VCaP (cell line): ENCODE measurements at regions not wholly inside any gene's neighbourhood (a gene's known extent, or its start where the extent isn't known, plus 50 kb on each side); places are given as distances from the start of the nearest gene placed in this dataset.

Experiments used
- H3K27ac ChIP-seq: fragments of 450-650 bp; 2 replicates; pipeline ENCODE4 v1.5.1; 2017
- TF ChIP-seq, protein P1 (sequence below): fragments of 450-650 bp; conservative IDR thresholded peaks from 2 replicates; pipeline ENCODE4 v1.5.1; 2017; ENCODE audit warnings: mild to moderate bottlenecking, moderate library complexity

DNA sequence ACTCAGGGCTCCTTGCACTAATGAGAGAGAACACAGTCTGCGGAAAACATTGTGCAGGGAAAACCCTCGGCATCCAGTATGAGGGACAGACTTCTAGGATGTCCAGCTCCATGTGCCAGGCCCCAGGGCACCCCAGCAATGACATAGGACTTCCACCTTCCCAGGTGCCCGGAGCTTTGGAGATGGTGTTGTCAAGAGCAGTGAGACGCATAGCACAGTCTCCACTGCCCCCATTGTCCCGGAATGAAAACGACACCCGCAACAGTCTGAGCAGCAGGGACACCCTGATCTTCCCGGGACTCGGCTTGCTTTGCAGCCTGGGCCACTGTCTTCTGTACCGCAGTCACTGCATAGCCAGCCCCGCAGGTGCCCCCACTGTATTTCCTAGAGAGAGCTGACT is 339.2 kb upstream of the ADARB2 start:
- H3K27ac ChIP-seq = no peak overlapping the region
- TF ChIP-seq, protein P1, sequence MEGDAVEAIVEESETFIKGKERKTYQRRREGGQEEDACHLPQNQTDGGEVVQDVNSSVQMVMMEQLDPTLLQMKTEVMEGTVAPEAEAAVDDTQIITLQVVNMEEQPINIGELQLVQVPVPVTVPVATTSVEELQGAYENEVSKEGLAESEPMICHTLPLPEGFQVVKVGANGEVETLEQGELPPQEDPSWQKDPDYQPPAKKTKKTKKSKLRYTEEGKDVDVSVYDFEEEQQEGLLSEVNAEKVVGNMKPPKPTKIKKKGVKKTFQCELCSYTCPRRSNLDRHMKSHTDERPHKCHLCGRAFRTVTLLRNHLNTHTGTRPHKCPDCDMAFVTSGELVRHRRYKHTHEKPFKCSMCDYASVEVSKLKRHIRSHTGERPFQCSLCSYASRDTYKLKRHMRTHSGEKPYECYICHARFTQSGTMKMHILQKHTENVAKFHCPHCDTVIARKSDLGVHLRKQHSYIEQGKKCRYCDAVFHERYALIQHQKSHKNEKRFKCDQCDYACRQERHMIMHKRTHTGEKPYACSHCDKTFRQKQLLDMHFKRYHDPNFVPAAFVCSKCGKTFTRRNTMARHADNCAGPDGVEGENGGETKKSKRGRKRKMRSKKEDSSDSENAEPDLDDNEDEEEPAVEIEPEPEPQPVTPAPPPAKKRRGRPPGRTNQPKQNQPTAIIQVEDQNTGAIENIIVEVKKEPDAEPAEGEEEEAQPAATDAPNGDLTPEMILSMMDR = no peak

DNA sequence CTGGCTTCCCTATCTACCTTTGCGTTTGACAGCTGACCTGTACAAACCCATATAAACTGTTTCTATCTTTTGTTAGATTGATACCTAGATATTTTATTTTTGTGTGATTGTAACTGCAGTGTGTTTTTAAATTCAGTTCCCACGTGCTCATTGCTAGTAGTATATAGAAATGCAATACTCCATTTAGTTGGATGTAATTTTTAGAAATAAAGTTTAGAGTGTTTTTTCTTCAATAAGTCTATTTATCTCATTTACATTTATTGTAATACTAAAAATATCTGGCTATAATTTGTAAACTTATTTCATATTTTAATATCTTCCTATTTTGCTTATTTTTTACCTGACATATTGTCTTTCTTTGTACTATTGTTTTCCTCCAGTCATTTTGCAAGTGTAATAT is 329.7 kb upstream of the ADARB2 start:
- TF ChIP-seq, protein P1 = no peak
- H3K27ac ChIP-seq = no peak overlapping the region

DNA sequence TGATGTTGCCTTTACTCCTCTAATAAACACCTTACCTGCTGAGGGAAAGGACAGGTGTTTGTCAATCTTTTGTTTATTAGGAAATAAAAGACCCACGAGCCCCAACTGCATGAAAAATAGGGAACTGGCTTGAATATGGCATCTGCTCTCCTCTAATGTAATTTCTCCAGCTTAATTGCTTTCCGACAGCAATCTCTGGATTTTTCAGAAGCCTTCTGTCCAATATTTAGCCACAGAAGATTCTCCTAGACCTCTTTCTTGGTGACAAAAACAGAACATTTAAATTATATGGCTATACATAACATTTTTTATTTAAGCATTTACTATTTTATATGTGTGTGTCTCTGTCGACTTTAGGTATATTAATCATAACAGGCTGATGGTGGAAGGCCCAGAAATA is 317.4 kb upstream of the ADARB2 start:
- H3K27ac ChIP-seq = no peak overlapping the region
- TF ChIP-seq, protein P1 = no peak

DNA sequence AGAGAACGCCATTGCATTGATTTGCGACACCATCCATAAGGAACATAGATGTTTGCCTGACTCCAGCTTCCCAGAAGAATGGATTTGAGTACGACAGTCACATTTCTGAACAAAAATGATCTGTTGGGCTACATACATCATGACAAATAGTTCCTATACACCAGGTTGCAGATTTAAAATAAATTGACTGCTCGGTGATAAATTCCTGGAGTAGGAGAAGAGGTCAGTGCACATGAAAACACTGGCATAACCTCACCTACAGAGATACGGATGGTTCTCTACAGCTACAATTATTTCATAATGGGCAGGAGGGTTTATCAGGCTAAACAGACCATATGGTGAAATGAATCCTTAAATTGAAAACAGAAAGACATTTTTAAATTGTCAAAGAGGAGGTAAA is 316.5 kb upstream of the ADARB2 start:
- TF ChIP-seq, protein P1 = no peak
- H3K27ac ChIP-seq = no peak overlapping the region

DNA sequence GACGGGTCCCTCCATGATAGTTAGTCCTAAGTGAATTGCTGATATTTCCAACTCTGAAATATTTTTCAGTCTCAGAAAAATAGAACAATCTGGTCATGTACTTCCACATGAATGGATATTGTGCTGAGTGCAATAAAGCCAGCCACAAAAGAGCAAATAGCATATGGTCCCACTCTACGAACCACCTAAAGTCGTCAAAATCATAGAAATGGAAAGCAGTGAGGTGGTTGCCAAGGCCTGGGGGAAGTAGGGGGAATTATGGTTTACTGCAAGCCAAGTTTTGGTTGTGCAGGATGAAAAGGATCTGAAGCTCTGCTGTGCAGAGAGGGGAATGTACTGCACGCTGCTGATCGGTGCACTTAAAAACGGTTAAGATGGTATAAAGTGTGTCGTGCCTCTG is 313.8 kb upstream of the ADARB2 start:
- TF ChIP-seq, protein P1 = no peak
- no peak overlapping the region for H3K27ac ChIP-seq

DNA sequence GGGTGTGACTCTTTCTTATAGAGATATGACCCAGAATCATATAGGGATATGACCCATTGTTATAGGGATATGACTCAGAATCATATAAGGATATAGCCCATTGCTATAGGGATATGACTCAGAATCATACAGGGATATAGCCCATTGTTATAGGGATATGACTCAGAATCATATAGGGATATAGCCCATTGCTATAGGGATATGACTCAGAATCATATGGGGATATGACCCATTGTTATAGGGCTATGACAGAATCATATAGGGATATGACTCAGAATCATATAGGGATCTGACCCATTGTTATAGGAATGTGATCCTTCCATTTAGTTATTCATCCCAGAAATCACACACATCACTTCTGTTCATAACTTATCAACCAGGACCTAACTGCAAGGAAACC is 312.2 kb upstream of the ADARB2 start:
- H3K27ac ChIP-seq = no peak overlapping the region
- TF ChIP-seq, protein P1 = no peak

DNA sequence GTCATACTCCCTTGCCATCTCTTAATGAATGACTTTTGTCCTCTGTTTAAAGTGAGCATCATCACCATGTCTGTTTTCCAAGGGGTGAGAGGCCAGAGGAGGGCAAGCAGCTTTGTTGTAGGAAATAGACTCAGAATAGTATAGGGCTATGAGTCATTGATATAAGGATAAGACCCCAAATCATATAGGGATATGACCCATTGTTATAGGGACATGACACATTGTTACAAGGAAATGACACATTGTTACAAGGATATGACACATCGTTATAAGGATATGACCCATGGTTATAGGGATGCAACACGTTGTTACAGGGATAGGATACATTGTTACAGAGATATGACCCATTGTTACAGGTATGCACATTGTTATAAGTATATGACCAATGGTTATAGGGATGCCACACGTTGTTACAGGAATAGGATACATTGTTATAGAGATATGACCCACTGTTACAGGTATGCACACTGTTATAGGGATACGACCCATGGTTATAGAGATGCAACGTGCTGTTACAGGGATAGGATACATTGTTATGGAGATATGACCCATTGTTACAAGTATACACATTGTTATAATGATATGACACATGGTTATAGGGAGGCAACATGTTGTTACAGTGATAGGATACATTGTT is 311.1 kb upstream of the ADARB2 start:
- TF ChIP-seq, protein P1 = no peak
- no peak overlapping the region for H3K27ac ChIP-seq
